Mononuclear cell (primary cell): ENCODE measurements at regions not wholly inside any gene's neighbourhood (a gene's known extent, or its start where the extent isn't known, plus 50 kb on each side); places are given as distances from the start of the nearest gene placed in this dataset.

ENCODE experiments used
- H3K27me3 ChIP-seq: 2 replicates; pipeline ENCODE4 v1.6.0; 2011; ENCODE audit warnings: low read length, control low read depth; ENCODE audit not compliant: insufficient read depth
- H3K4me1 ChIP-seq: 2 replicates; pipeline ENCODE4 v1.5.1; 2011; ENCODE audit warnings: mild to moderate bottlenecking, low read length, control low read depth; ENCODE audit not compliant: insufficient read depth
- H3K4me3 ChIP-seq: 2 replicates; pipeline ENCODE4 v1.5.1; 2011; ENCODE audit warnings: mild to moderate bottlenecking, low read length, moderate library complexity
- H3K9me3 ChIP-seq: 2 replicates; pipeline ENCODE4 v1.5.1; 2011; ENCODE audit warnings: low read depth, mild to moderate bottlenecking, control low read depth, low read length

GRCh38 chr3:95923496-95924210, 890.7 kb upstream of the EPHA6 start:
- Histone ChIP-seq H3K27me3 (no peaks in the 10 kb centered on the region), H3K9me3 (no peaks in the 10 kb centered on the region), H3K4me3 (no peak overlapping the region), H3K4me1 (no peaks in the 10 kb centered on the region)

DNA sequence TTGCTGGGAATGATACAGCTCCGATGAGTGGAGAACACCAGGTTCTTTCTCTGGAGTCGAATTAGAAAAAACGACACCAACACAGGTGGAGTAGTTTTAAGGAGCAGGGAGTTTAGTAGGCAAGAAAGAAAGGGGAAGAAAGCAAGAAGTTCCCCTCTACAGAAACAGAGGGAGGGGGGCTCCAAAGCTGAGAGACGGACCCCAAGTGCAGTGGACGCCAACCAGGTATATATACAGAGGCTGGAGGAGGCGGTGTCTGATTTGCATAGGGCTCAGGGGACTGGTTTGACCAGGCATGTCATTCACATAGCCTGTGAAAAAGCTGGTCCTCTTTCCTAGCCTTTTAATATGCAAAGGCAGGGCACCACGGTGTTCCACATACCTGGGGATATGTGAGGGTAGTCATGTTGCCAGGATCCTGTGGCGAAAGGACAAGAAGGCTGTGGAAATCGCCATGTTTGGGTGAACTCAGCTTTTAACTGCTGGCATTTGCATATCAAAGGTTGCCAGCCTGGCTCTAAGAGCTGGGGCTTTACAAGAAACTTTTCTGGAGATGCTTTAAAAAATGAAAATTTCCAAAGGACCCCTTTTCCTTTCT, 887.4 kb upstream of the EPHA6 start:
- Histone ChIP-seq H3K27me3 (no peaks in the 10 kb centered on the region), H3K4me1 (no peaks in the 10 kb centered on the region), H3K9me3 (no peaks in the 10 kb centered on the region), H3K4me3 (no peak overlapping the region)

GRCh38 chr3:95934181-95934580, 880.2 kb upstream of the EPHA6 start:
- Histone ChIP-seq H3K27me3 (no peaks in the 10 kb centered on the region), H3K4me3 (no peak overlapping the region), H3K4me1 (no peaks in the 10 kb centered on the region), H3K9me3 (no peaks in the 10 kb centered on the region)

GRCh38 chr3:95939235-95939809, 875.1 kb upstream of the EPHA6 start:
- Histone ChIP-seq H3K4me1 (no peaks in the 10 kb centered on the region), H3K4me3 (no peak overlapping the region), H3K27me3 (no peaks in the 10 kb centered on the region), H3K9me3 (peaks cover 8% of the 10 kb centered on the region)

- Histone ChIP-seq H3K27me3 (no peaks in the 10 kb centered on the region), H3K4me3 (no peak overlapping the region), H3K9me3 (no peaks in the 10 kb centered on the region), H3K4me1 (no peaks in the 10 kb centered on the region)
These were observed 848.6 kb upstream of the EPHA6 start for GRCh38 chr3:95965704-95966336.

DNA sequence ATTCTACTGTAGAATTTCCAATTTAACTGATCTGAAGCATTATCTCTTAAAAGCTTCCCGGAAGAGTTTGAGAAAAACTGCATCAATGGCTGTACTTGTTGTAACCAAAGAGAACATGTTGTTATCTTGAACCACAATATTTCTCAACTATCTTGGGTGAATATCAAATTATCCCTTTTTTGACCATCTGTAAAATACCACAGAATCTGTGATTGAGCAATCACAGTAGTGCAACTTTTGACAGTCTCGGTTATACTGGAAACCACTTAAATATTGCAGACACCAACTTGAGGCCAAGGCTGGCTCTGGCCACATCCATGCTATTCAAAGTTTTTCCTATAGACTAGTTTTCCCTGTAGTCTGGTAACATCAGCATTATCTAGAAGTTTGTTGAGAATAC, 842.8 kb upstream of the EPHA6 start:
- H3K4me3 ChIP-seq, result no peak overlapping the region
- no peaks in the 10 kb centered on the region for H3K9me3 ChIP-seq
- no peaks in the 10 kb centered on the region for H3K4me1 ChIP-seq
- H3K27me3 ChIP-seq, result no peaks in the 10 kb centered on the region

DNA sequence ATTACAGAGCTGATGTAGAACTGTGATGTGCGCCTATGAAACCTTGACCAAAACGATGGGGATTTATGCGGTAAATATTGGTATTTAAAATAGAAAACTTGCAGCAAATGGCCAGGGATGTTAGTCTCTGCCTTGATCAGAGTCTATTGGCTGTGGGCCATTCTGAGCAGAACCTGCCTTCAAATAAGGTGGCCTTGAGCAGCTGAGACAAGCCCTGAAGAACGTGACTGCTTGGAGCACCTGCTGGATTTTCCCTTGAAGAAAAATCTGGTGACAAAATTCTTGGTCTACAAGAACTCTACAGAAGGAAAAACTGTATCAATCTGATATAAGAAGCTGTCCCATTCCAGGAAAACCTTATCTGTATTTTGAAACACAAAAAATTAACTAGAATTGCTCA, 820.1 kb upstream of the EPHA6 start:
- Histone ChIP-seq H3K4me3 (no peak overlapping the region), H3K9me3 (peaks cover 4% of the 10 kb centered on the region), H3K27me3 (no peaks in the 10 kb centered on the region), H3K4me1 (no peaks in the 10 kb centered on the region)

DNA sequence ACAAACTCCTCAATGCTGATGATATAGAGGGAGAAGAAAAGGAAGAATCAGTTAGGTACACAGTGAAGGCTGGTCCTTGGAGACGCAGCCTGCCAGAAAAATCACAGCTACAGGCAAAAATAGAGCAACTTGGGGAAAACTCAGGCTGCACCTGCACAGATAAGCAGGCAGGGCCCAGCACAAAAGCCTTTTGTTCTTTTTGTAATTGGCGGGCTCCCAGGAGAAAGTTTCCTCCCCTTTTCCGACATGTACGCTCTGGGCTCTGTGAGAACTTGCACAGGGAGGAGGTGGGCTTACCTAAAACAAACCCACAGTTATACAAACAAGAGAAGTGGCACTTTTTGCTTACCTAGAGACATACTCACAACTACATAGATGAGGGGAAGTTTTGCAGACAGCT, 813.4 kb upstream of the EPHA6 start:
- no peaks in the 10 kb centered on the region for H3K27me3 ChIP-seq
- peaks cover 4% of the 10 kb centered on the region for H3K9me3 ChIP-seq
- no peak overlapping the region for H3K4me3 ChIP-seq
- H3K4me1 ChIP-seq, result no peaks in the 10 kb centered on the region

DNA sequence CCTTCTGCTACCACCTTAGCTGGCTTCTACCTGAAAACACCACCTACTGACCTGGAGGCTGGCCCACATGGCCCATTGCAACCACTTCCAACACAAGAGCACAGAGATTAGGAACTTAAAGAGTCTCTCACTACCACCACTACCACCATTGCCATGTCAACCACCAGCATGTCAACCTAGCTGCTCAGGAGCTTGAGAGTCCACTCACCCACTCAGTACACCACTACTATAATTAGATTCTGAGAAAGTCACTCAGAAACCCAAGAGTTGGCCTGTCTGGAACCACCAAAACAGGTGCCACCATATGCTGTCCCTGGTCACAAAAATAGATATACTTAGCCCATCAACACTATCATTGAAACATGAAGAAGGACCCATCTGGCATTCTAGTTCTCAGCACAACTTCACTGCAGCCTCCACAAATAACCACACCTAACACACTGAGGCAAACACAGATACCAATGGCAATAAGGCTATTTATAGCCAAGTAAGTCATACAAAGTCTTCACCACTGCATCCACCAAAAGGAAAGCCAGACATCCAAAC, 806.7 kb upstream of the EPHA6 start:
- H3K9me3 ChIP-seq, result no peaks in the 10 kb centered on the region
- no peaks in the 10 kb centered on the region for H3K4me1 ChIP-seq
- no peak overlapping the region for H3K4me3 ChIP-seq
- H3K27me3 ChIP-seq, result no peaks in the 10 kb centered on the region

- H3K4me3 ChIP-seq, result no peak overlapping the region
- no peaks in the 10 kb centered on the region for H3K4me1 ChIP-seq
- H3K9me3 ChIP-seq, result no peaks in the 10 kb centered on the region
- H3K27me3 ChIP-seq, result no peaks in the 10 kb centered on the region
These were observed 801.5 kb upstream of the EPHA6 start for GRCh38 chr3:96012939-96013338.

GRCh38 chr3:96017556-96017955, 796.8 kb upstream of the EPHA6 start:
- Histone ChIP-seq H3K4me1 (no peaks in the 10 kb centered on the region), H3K4me3 (no peak overlapping the region), H3K9me3 (no peaks in the 10 kb centered on the region), H3K27me3 (no peaks in the 10 kb centered on the region)

- Histone ChIP-seq H3K4me3 (no peak overlapping the region), H3K27me3 (no peaks in the 10 kb centered on the region), H3K9me3 (no peaks in the 10 kb centered on the region)
These were observed 791.7 kb upstream of the EPHA6 start for GRCh38 chr3:96022676-96023075.

GRCh38 chr3:96027718-96028117, 786.7 kb upstream of the EPHA6 start:
- H3K4me3 ChIP-seq, result no peak overlapping the region
- H3K4me1 ChIP-seq, result no peaks in the 10 kb centered on the region
- H3K9me3 ChIP-seq, result no peaks in the 10 kb centered on the region
- no peaks in the 10 kb centered on the region for H3K27me3 ChIP-seq

More at GRCh38 chr3:96022676-96023075, 791.7 kb upstream of the EPHA6 start:
- H3K4me1 ChIP-seq, result no peaks in the 10 kb centered on the region

- no peaks in the 10 kb centered on the region for H3K4me1 ChIP-seq
- H3K4me3 ChIP-seq, result no peak overlapping the region
- H3K9me3 ChIP-seq, result no peaks in the 10 kb centered on the region
- H3K27me3 ChIP-seq, result no peaks in the 10 kb centered on the region
These were observed 774.8 kb upstream of the EPHA6 start for GRCh38 chr3:96039632-96040031.

GRCh38 chr3:96059301-96059700, 755.1 kb upstream of the EPHA6 start:
- no peaks in the 10 kb centered on the region for H3K4me1 ChIP-seq
- H3K27me3 ChIP-seq, result no peaks in the 10 kb centered on the region
- H3K4me3 ChIP-seq, result no peak overlapping the region
- no peaks in the 10 kb centered on the region for H3K9me3 ChIP-seq
